ENCODE measurements at regions not wholly inside any gene's neighbourhood (a gene's known extent, or its start where the extent isn't known, plus 50 kb on each side); places are given as distances from the start of the nearest gene placed in this dataset.
"Not testable (repeated sequence)": the region's sequence is repeated elsewhere in the genome, so short reads cannot be mapped to it uniquely, and the experiment has no call there.

- DNase-seq (ENCODE audit: low read depth); H3K4me3 ChIP-seq (ENCODE audit: low read length): not testable (repeated sequence)
These were observed 261.2 kb downstream of the RTP5 start for GRCh38 chr2:242130682-242131081.

GRCh38 chr2:242159921-242160320, 290.4 kb downstream of the RTP5 start:
- not testable (repeated sequence) for H3K4me3 ChIP-seq (ENCODE audit: low read length); DNase-seq (ENCODE audit: low read depth)

DNA sequence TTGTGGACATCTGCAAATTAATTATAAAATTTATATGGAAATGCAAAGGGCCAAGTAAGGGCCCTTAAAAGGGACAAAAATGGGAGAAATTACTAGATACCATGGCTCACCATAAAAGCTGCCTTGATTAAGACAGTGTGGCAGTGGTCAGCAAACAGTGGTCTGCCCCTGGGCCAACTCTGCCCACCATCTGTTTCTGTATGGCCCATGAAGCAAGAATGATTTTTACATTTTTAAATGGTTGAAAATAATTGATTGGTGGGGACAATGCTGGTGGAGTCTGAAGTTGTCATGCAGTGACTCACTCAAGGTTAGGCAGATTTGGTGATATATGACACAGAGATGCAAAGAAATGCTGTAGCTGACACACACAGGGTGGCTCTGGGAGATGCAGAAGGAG, 295.6 kb downstream of the RTP5 start:
- H3K4me3 ChIP-seq (ENCODE audit: low read length); DNase-seq (ENCODE audit: low read depth): not testable (repeated sequence)

DNA sequence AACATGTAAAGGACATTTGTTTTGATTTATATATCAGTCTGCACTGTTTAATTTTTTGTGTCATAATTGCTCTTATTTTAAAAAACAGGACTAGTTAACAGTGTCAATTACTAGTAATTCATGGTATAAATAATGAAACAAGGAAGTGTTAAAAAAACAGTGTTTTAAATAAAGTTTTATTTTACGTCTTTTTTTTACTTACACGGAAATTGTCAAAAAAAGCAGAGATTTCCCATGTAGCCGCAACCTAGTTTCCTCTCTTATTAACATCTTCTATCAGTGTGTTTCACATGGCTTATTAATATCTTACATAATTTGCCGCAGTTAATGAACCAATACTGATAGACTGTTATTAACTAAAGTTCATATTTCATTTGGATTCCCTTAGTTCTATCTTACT, 301.8 kb downstream of the RTP5 start:
- DNase-seq (ENCODE audit: low read depth); H3K4me3 ChIP-seq (ENCODE audit: low read length): not testable (repeated sequence)
